HG03064 (cell line): ENCODE measurements at regions not wholly inside any gene's neighbourhood (a gene's known extent, or its start where the extent isn't known, plus 50 kb on each side); places are given as distances from the start of the nearest gene placed in this dataset.
"Not testable (repeated sequence)": the region's sequence is repeated elsewhere in the genome, so short reads cannot be mapped to it uniquely, and the experiment has no call there.

Source experiments
- ATAC-seq: cut with Tn5 transposase; IDR thresholded peaks from one replicate; pipeline ENCODE4 v1.9.1; 2021; ENCODE audit warnings: low read depth; ENCODE audit not compliant: unreplicated experiment

DNA sequence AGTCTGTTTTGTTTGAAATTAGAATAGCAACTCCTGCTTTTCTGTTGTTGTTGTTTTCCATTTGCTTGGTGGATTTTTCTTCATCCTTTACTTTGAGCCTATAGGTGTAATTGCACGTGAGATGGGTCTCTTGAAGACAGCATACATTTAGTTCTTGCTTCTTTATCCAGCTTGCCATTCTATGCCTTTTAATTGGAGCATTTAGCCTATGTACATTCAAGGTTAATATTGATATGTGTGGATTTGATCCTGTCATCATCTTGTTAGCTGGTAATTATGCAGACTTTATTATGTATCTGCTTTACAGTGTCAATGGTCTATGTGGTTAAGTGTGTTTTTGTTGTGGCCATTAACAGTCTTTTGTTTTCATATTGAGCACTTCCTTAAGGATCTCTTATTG is 708.9 kb upstream of the ANKRD30A start:
- ATAC-seq, result no peak

DNA sequence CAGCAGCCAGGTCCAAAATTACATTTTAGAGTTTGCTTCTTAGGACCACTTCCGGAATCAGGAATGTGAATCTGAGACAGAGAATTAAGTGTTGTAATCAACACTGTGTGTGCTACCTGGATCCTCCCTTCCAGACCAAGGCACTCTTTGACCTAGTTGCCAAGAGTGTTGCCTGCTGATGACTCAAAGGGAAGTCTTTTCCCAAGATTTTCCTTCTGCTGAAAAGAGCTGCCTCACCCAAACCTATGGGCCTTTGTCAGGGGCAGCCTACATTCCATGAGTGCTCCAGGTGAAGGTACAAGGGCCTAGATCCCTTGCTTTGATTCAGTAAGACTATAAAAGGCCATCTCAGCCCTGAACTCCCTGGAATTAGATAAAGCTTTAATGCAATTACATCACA is 712.5 kb upstream of the ANKRD30A start:
- no peak for ATAC-seq

DNA sequence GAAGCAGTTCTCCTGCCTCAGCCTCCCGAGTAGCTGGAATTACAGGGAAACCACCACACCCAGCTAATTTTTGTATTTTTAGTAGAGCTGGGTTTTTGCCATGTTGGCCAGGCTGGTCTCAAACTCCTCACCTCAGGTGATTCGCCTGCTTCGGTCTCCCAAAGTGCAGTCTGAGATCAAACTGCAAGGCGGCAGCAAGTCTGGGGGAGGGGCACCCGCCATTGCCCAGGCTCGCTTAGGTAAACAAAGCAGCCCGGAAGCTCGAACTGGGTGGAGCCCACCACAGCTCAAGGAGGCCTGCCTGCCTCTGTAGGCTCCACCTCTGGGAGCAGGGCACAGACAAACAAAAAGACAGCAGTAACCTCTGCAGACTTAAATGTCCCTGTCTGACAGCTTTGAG is 725.2 kb upstream of the ANKRD30A start:
- ATAC-seq, result not testable (repeated sequence)

DNA sequence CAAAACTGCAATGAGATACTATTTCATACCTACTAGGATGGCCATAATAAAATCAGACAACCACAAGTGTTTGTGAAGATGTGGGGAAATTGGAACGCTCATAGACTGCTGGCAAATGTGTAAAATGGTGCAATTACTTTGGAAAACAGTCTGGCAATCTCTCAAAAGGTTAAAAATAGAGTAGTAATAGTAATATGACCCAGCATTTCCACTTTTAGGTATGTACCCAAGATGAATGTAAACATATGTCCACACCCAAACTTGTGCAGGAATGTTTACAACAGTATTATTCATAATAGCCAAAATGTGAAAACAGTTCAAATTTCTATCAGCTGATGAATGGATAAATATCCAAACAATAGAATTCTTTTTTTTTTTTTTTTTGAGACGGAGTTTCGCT is 731.6 kb upstream of the ANKRD30A start:
- no peak for ATAC-seq

DNA sequence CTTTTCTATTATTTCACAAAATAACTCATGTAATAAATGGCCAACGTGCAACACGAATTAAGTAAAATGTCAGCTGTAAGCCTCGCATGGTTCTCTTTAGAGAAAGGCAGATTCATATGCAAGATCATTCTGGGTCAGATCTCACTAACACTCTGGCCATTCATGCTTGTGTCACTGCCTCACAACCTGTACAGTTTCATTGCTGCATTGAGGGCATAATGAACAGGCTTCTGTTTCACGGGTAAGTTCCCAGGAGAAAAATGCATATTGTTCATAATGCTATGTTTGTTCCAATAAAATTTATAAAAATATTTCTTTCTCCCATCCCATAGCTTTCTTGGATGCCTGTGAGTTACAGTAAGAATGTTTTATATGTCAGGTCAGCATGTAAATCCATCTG is 734.0 kb upstream of the ANKRD30A start:
- no peak for ATAC-seq

DNA sequence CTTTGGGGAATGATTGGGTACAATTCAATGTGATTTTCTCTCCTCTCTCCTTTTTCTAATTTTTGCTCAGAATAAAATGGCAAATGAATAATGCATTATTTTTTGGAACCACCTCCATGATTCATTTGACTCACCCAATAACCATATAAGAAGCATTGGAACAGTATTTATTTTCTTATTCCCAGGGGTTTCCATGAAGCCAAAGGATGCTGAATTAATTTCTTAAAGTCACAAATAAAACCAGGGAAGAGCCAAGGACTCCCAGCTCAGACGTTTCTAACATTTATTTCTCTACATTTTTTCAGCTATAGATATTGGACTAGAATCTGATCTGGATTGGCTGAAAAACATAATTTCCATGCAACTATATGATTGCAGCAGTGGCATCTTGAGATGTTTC is 735.2 kb upstream of the ANKRD30A start:
- ATAC-seq, result no peak

DNA sequence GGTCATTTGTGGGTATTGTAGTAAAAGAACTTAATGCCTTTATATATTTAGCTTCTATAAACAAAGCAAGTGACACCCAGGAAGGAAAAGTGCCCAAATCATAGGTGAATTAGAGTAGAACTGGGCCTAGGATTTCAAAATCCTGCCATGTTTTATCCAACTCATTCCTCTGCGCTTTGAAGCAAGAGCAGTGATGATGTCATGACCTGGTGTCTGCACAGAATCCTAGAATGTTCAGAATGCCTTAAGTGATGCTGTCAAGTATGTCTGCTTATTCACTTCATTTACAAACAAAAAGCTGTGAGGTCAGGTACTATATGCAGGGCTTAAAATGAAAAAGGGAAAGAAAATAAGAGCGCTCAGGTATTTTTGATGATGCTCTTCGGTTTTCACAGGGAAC is 737.2 kb upstream of the ANKRD30A start:
- ATAC-seq, result no peak

DNA sequence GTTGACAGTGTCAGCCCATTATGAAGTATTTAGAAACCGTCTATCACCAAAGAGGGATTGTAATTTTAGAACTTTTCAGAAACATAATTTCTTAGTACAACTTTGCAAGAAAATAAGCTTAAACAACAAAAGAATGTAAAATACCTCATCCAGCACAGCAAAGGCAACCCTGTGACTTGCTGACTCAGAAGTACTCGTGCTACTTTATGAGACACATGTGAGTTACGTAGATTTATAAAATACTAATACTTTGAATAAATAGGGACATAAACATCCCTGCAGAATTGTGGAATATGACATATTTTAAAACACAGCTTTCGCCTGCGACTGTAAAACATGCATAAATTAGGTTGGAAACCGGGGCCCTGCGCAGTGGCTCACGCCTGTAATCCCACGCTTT is 739.7 kb upstream of the ANKRD30A start:
- ATAC-seq, result no peak

DNA sequence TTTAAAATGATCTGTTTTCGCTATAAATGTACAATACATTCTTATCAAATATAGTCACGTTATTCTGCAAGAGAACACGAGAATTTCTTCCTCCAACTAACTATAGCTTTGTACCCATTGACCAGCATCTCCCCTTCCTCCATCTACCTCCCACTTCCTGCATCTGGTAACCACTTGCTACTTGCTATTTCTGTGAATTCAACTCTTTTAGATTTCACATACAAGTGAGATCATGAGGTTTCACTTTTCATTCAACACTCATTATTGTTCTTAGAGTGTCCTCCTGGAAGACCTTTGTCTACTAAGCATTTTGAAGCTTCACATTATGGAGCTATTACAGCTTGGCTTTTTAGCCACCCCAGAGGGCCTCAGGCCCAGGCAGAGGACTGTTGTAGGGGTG is 741.3 kb upstream of the FZD8 start:
- ATAC-seq, result no peak

DNA sequence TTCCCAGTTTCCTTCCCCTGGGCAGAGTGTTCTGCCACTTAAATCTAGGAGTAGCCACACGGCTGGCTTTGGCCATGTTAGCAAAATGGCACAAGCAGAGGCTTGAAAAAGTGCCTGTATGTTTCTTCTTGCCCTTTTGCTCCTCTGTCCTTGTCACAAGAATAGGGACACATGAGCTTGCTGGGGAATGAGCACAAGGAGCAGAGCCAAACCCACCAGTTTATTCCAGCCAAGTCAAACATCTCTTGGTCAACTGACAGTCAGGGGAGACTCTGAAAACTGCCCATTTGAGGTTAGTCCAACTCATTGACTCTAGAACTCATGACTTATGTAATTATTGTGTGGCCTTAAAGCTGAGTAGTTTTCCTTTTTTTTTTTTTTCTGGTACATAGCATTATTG is 739.7 kb upstream of the FZD8 start:
- no peak for ATAC-seq

DNA sequence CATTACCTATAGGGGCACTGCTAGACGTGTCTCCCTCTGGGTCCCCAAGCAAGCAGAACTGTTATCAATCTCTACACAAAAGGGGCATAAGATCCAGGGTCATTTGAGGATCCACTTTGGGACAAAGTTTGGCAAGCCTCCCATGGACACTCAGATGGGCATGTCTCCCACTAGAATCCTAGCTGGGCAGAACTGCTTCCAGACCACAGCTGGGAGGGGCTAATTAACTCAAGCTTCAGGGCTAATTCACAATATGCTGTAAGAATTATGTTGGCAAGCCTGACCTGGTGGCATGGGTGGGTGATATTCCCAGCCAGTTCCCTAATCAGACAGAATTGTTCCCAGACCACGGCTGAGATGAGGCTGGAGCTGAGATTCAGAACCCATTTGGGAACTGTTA is 738.4 kb upstream of the FZD8 start:
- no peak for ATAC-seq

DNA sequence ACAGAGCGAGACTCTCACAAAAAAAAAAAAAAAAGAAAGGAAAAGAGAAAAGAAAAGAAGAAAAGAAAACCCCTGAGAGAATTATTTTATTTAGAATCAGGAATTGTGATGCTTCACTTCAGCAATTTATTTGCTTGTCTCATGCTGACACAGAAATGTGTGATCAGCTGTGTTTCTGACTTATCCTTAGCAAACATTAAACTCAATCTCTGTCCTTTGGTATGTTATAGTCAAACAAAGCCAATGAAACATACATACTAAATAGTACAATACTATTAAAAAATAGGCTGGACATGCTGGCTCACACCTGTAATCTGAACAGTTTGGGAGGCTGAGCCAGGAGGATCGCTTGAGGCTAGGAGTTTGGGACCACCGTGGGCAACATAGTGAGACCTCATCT is 733.0 kb upstream of the FZD8 start:
- no peak for ATAC-seq

DNA sequence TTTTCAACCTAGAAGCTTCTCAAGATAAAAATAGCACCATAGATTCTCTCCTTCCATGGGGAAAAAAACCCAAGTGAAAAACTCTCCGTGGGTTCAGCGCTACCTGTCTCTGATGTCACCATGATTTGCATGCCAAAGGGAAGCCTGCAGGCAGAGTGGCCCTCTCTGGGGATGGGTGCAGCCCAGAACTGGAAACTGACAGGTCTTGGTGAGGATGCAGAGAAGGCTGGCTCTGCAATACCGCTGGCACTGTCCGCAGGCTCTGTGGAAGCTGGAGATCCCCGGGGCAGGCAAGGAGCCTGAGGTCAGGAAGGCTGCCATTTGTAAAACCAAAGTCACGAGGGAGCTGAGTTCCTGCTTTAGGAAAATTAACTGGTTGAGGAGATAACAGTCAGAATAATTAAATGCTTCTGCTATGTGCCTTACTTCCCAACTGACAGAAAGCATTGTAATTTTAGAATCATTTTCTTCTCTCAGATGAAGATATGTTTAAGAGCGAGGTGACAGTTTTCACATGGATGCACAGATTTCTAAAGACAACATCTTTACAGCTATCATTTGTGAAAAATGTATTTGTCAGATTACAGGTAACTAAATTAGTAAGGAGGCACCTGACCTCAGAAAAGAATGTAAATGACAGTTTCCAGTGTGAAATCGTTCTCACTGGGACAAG is 731.5 kb upstream of the FZD8 start:
- ATAC-seq, result no peak

DNA sequence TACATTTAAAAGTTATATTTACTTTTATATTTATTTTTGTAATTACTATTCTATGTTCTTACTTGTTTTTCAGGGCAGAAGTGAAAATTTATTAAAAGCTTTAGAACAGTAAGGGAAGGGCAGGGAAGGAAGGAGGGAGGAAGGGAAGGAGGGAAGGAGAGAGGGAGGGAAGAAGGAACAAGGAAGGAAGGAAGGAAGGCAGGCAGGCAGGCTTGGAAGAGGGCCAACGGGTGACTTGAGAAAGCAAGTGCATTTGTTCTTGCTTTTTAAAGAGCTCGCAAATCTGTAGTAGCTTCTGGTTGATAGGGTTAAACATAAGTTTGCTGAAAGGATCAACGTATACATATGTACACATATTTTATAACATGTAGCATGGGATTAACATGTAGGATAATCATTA is 725.3 kb upstream of the FZD8 start:
- no peak for ATAC-seq

DNA sequence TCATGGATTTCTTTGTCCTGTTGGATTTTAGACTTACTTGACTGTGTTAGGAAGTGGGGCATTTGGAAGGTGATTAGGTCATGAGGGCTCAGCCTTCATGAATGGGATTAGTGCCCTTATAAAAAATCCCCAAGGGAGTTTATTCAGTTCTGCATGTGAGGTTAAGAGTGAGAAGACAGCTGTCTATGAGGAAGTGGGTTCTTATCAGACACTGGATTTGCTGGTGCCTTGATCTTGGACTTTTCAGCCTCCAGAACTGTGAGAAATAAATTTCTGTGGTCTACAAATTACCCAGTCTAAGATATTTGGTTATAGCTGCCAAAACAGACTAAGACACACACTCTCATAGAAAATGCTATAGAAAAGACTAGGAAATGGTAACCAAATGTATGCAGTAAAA is 724.7 kb upstream of the FZD8 start:
- ATAC-seq, result no peak

DNA sequence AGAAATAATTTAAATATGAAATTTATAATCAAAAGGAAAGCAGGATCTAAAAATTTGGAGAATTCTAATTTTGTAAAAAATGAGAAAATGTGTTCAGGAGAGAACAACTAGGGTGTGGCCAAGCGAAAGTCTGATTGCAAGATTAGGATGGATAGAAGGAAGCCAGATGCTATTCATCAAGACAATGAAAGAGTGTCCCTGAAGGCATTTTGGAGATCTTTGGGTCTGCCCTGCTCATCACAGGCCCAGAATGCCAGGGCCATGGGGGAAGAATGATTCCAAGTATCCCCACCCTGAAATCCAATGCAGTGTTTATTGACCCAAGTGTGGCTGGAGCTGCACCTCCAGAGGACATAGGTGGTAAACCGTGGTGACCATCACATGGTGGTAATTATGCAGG is 724.0 kb upstream of the FZD8 start:
- ATAC-seq, result no peak

DNA sequence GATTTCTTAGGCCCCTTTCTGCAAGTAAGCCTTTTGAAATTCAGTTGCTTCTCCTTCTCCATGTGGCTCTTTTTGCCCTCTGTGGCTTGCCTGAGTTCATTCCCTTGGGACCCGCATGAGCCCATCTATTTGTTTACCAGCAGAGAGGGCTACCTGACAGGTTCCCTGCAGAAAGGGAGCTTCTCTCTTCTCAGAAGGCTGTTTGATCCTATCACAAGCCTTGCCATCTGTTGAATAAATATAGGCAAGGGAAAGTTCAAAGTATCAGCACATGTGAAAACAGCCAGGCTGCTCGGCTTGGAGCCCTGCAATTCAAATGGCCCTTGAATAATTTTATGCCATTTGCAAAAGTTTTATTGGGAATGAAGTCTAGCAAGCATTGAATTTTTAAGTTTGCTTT is 720.2 kb upstream of the FZD8 start:
- no peak for ATAC-seq

DNA sequence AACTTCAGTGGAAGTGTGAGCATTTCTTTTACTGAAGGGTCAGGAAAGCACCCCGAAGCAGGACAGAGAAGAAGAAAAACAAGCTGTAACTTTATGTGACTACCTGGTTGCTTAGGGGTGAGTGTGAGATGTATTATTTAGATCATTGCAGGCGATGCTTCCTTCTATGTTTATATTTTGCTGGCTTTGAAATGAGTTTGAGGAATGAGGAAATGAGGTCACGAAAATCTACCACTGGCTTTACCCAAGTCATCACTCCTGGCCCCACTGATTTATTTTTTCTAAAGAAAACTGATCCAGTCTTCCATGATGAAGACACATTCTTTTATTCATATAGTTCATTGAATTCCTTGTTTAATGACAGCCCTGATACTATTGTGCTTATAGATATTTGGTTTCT is 716.6 kb upstream of the FZD8 start:
- ATAC-seq, result no peak

DNA sequence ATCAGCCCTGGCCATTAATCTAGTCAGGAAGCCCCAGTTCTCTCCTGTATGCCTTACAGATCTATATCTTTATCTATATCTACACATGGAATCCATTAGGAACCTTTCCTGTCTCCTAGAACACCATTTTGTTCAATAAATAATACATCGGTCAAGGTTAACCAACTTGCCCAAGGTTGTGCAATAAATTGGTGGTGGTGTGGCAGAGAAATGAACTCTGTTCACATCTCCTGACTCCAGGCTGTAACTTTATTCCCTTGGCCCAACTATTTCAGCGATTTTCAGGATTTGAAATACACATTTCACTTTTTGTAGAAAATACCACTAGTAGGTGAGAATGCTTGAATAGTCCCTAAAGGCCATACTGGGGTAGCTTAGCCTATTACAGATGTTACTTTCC is 712.5 kb upstream of the FZD8 start:
- ATAC-seq, result no peak

DNA sequence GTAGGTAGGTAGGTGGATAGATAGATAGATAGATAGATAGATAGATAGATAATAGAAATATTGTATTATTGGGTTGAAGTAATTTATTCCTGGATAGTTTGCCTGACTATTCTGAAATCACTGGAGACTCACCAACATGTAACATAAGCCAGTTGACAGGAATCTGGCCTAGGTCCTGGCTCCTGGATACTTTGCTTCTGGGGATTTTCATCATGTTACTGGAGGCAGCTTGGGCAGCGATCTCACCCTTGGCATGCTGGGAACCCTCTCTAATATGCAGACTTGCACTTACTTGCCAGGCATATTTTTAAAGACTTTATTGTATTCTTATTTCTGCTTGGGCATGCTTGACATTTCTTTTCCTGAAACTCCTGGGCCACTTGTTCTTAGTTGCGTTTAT is 709.1 kb upstream of the FZD8 start:
- no peak for ATAC-seq

DNA sequence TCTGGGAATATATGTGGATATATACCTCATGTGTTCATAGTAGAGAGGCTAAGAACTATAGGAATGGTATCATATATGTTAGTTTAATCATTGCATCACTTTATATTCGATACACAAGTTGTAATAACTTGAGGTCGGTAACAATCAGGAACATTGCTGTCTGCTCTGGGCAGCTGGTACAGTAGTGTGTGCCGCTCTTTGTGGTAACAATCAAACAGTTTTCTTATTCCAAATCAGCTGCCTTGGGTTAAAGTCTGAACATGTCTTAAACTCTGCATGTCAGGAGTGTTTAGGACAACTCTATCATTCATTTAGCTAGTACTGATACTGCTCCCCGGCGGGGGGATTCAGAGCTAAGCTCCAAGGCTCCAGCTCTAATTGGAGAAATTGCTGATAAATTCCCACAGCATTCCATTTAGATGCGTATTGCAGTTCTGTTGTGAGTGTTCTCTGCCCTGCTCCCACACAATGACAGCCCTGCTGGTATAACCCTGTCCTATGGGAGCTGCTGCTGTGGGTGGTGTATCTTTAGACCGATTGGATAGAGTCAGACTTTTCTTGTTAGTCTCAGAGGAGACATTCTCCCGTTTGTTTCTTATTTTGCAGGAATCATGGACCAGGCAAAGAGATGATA is 707.5 kb upstream of the FZD8 start:
- ATAC-seq, result no peak

DNA sequence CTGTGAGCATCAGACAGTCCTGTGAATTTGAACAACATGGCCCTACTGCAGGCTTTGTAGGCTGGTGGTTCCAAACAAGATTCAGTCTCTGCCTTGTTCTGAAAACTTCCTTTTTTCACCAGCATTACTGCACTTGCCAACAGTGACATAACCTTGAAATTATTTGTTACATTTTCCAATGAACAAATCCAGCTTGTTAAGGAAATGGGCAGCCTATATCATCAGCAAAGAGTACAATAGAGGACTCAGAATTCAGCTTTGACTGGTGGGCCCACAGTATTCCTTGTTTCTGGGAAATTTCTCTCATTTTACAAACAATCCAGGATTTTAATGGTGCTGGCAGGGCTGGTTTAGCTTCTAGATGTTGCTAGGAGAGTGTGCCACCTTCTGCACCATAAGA is 703.7 kb upstream of the FZD8 start:
- no peak for ATAC-seq

DNA sequence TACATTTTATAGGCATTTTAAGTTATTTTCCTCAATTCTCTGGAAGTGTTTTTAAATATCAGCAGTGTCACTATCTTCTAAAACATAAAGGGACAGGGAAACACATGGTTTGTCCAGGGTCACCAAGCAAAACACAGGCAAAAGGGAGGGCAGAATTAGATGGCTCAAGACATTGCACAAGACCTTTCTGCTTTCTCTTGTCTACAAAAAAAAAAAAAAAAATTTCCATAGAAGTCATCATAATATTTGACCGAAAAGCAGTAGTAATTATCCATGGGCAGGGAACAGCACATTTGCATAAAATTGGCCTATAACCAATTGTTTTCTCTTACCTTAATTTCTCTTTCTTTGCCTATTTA is 703.1 kb upstream of the FZD8 start:
- ATAC-seq, result no peak
